Astrocyte of the cerebellum (primary cell): ENCODE measurements at regions not wholly inside any gene's neighbourhood (a gene's known extent, or its start where the extent isn't known, plus 50 kb on each side); places are given as distances from the start of the nearest gene placed in this dataset.

ENCODE experiments used
- DNase-seq: peaks from one replicate; pipeline ENCODE4 v3.0.0-alpha.2; 2011; ENCODE audit warnings: low read depth
- H3K4me3 ChIP-seq: 2 replicates; pipeline ENCODE4 v1.5.1; 2011; ENCODE audit warnings: mild to moderate bottlenecking, low read depth, low read length, moderate library complexity
- in situ Hi-C: cut with HindIII; loops from 2 replicates; pipeline ENCODE4 v1.10.0; 2017; ENCODE audit warnings: low sequenced_read_pairs
- TF ChIP-seq, protein P1 (sequence below): IDR thresholded peaks from 2 replicates; pipeline ENCODE4 v1.5.1; 2012; ENCODE audit warnings: low read length, low read depth, moderate library complexity, mild to moderate bottlenecking; ENCODE audit errors: missing control alignments

- in situ Hi-C loops = no loop called here
- TF ChIP-seq, protein P1, sequence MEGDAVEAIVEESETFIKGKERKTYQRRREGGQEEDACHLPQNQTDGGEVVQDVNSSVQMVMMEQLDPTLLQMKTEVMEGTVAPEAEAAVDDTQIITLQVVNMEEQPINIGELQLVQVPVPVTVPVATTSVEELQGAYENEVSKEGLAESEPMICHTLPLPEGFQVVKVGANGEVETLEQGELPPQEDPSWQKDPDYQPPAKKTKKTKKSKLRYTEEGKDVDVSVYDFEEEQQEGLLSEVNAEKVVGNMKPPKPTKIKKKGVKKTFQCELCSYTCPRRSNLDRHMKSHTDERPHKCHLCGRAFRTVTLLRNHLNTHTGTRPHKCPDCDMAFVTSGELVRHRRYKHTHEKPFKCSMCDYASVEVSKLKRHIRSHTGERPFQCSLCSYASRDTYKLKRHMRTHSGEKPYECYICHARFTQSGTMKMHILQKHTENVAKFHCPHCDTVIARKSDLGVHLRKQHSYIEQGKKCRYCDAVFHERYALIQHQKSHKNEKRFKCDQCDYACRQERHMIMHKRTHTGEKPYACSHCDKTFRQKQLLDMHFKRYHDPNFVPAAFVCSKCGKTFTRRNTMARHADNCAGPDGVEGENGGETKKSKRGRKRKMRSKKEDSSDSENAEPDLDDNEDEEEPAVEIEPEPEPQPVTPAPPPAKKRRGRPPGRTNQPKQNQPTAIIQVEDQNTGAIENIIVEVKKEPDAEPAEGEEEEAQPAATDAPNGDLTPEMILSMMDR = no peak
- H3K4me3 ChIP-seq = no peak overlapping the region
- no peak for DNase-seq
Observed at GRCh38 chr18:11289248-11289647, 139.9 kb upstream of the PIEZO2 start.

DNA sequence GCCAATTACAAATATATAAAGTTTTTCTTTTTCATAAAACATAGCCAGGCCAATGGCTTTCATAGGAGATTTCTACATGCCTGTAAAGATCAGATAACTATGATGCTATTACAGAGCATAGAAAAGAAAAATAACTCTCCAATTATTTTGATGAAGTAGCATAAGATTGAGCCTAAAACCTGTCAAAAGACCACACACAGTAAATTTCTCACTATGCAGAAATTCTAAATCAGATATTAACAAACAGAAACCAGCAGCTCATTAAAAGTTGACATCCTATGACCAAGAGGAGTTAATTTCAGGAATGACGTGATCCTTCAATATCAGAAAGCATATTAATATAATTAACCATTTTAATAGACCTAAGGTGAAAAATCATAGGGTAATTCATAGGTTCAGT lies 139.0 kb upstream of the PIEZO2 start:
- TF ChIP-seq, protein P1 = no peak
- H3K4me3 ChIP-seq = no peak overlapping the region
- in situ Hi-C loops = no loop called here
- no peak for DNase-seq

DNA sequence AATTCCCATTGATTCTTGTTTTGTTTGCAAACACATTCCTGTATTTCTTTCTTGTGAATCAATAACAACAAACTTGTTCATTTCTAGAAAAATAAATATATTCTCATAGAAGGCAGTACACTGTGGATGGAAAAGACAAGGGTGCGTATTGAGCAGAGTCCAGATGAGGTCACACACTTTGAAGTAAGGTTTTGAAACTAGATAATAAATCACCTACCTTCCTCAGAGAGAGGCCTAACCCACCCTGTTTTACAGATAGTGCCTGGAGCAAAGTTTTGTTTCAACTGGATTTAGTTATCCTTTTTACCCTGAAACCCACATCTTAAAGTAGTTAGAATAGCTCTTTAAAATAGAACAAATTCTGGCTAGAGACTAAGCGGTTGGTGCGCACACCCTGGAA lies 137.1 kb upstream of the PIEZO2 start:
- DNase-seq = no peak
- H3K4me3 ChIP-seq = no peak overlapping the region
- TF ChIP-seq, protein P1 = no peak
- in situ Hi-C loops = no loop called here

GRCh38 chr18:11284811-11285210 lies 135.4 kb upstream of the PIEZO2 start:
- TF ChIP-seq, protein P1 = no peak
- H3K4me3 ChIP-seq = no peak overlapping the region
- DNase-seq = no peak
- in situ Hi-C loops = no loop called here

DNA sequence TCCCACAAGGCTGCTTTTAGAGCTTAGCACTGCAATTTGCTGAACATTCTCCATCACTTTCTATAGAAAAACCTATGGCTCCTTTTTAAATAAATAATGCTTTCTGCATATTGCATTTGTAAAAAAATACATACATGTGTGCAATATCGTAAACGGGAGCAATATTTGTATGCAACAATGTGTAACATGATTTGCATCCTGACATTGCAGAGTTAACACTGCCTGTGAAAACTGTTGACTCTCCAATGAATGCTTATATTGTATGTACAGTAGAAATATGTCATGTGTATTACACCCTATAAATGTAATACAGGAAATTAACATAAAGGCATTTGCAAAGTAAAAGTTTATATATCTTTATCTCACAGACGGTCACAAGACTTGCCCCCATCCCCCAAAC lies 135.0 kb upstream of the PIEZO2 start:
- H3K4me3 ChIP-seq = no peak overlapping the region
- no peak for DNase-seq
- in situ Hi-C loops = no loop called here
- TF ChIP-seq, protein P1 = no peak

DNA sequence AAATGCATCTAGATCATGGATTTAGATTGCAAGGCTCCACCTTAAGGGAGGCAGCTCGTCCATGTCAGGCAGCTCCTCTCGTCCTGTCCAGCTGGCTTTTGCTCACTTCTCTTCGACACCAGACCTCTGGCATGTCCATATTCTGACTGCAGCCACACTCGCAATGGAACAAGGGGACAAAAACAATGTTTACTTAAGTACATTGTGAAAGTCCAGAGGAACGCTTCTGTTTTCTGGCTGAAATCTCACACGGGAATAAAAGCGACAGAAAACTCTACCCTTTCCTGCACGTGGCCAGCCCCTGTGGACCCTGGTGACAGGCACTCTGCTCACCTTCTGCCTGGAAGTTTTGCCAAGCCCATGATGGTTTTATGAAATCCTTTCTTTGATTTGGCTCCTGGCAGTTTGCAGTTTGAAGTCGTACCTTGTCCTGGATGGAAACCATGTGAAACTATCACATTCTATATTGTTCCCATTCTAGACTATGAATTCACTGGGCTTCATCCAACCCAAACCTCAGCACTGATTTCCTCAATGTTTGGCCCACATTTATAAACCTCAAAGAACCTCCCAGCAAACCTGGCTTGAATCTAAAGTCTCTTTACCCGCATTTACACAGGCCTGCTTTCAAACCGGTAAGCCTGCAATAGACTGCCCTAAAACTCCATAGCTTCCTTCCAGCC lies 134.3 kb upstream of the PIEZO2 start:
- DNase-seq = peak; percentile 69
- in situ Hi-C loops = no loop called here

More for the DNA sequence above, 134.3 kb upstream of the PIEZO2 start:
- no peak overlapping the region for H3K4me3 ChIP-seq
- TF ChIP-seq, protein P1 = no peak
